GM23248 (cell line): ENCODE measurements at regions not wholly inside any gene's neighbourhood (a gene's known extent, or its start where the extent isn't known, plus 50 kb on each side); places are given as distances from the start of the nearest gene placed in this dataset.

Experiments used
- EZH2 ChIP-seq: fragments of 200-600 bp; sonication (generic); IDR thresholded peaks from 2 replicates; pipeline ENCODE4 v1.6.1; 2018; ENCODE audit warnings: antibody characterized with exemption, mild to moderate bottlenecking; ENCODE audit not compliant: insufficient read depth, poor library complexity, severe bottlenecking
- EZH2phosphoT487 ChIP-seq: fragments of 200-600 bp; sonication (generic); IDR thresholded peaks from 2 replicates; pipeline ENCODE4 v1.6.1; 2018; ENCODE audit warnings: antibody characterized with exemption, moderate library complexity, mild to moderate bottlenecking, low read depth; ENCODE audit not compliant: insufficient read depth

- TF ChIP-seq EZH2phosphoT487 (no peak), EZH2 (no peak)
Observed at GRCh38 chr14:34097644-34098043, 146.8 kb upstream of the EGLN3 start.
